ENCODE measurements at regions not wholly inside any gene's neighbourhood (a gene's known extent, or its start where the extent isn't known, plus 50 kb on each side); places are given as distances from the start of the nearest gene placed in this dataset.

DNA sequence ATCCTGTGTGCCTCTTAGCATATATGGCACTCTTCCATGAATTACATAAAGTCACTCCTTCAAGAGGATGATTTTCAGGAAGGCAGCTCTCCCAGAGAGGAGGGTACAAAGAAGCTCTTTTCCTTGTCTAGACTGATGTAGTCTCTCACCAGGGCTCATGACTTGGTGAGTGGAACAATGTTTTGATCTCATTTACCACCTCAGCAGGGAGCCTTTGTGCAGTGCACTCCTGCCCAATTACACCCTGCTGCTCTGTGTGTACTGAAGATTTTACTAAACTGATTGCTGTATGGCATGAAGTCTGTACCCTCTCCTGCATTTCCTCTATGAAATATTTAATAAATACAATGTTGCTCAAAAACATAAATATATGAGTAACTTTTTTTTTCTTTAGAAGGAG, 598.3 kb upstream of the HS3ST5 start:
- H3K4me1 ChIP-seq (replicated peaks in 1 of 2; ENCODE audit: control insufficient read depth in 2 of 2, insufficient read depth in 2 of 2, low read length in 2 of 2) = no peaks in the 10 kb centered on the region
- ATAC-seq (no peak), DNase-seq (ENCODE audit: extremely low read depth in 1 of 4, low spot score in 3 of 4) (no peak), FAIRE-seq (no peak)
- no TSS peak for BruUV-seq (replicated peaks)
- no peak for TF ChIP-seq CEBPB (tag; IDR thresholded peaks at IDR 0.05)
- no peak for TF ChIP-seq MTA2 (IDR thresholded peaks at IDR 0.05; ENCODE audit: low read depth)
- H4K20me1 ChIP-seq (replicated peaks; ENCODE audit: control insufficient read depth, insufficient read depth, low read length) = no peaks in the 10 kb centered on the region
- no peaks in the 10 kb centered on the region; the same call in 1 of the 2 replicates for H3K9me3 ChIP-seq (replicated peaks; ENCODE audit: control insufficient read depth, insufficient read depth, low read depth, low read length)
- H3K27ac ChIP-seq (ENCODE audit: extremely low read depth, low read depth, low read length) = no peak overlapping the region
- H3K36me3 ChIP-seq (ENCODE audit: control insufficient read depth, insufficient read depth, low read length) = no peaks in the 10 kb centered on the region
- intact Hi-C loops (cut with micrococcal nuclease) (no loop called here), in situ Hi-C loops (cut with MboI) (no loop called here)
- POLR2A ChIA-PET = no interaction called here
- CTCF ChIA-PET (ENCODE audit: low intra/inter-chr PET ratio) = no interaction called here
- no peak overlapping the region for H3K9ac ChIP-seq (ENCODE audit: insufficient read depth in 1 of 2, low read depth in 2 of 2, low read length in 2 of 2)
- H3K79me2 ChIP-seq (ENCODE audit: control insufficient read depth, insufficient read depth, low read length) = no peaks in the 10 kb centered on the region
- H3K4me3 ChIP-seq = no peak overlapping the region
- no peak overlapping the region for H3K4me2 ChIP-seq (ENCODE audit: insufficient read depth, low read length)
- H3K9me1 ChIP-seq (ENCODE audit: control insufficient read depth, insufficient read depth, low read length) = no peaks in the 10 kb centered on the region
- no peak overlapping the region for H2AFZ ChIP-seq (ENCODE audit: low read depth, low read length)
- H3K27me3 ChIP-seq (ENCODE audit: control insufficient read depth in 2 of 2, insufficient read depth in 2 of 2, low read length in 2 of 2) = no peaks in the 10 kb centered on the region

DNA sequence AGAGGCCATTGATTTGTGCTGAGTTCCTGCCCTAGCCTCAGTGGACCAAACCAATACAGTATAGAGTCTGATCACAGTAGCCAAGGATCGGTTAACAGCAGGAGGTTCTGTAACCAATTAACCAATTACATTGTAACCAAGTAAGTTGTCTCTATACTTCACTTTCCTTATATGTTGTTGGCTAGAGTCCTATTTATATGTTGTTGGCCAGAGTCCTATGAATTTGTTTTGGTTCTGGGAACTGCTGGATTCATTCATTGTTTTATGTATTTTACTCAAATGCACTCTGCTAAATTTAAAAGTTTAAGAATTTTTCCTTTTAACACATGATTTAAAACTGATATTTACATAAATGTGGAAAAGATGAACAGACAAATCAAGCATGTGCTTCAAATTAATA, 597.4 kb upstream of the HS3ST5 start:
- FAIRE-seq (no peak), ATAC-seq (no peak), DNase-seq (ENCODE audit: extremely low read depth in 1 of 4, low spot score in 3 of 4) (no peak)
- Histone ChIP-seq H3K9me3 (replicated peaks; ENCODE audit: control insufficient read depth, insufficient read depth, low read depth, low read length) (no peaks in the 10 kb centered on the region; the same call in 1 of the 2 replicates), H3K4me3 (no peak overlapping the region), H2AFZ (ENCODE audit: low read depth, low read length) (no peak overlapping the region), H3K4me2 (ENCODE audit: insufficient read depth, low read length) (no peak overlapping the region), H3K36me3 (ENCODE audit: control insufficient read depth, insufficient read depth, low read length) (no peaks in the 10 kb centered on the region), H3K4me1 (replicated peaks in 1 of 2; ENCODE audit: control insufficient read depth in 2 of 2, insufficient read depth in 2 of 2, low read length in 2 of 2) (no peaks in the 10 kb centered on the region), H3K27me3 (ENCODE audit: control insufficient read depth in 2 of 2, insufficient read depth in 2 of 2, low read length in 2 of 2) (no peaks in the 10 kb centered on the region), H3K79me2 (ENCODE audit: control insufficient read depth, insufficient read depth, low read length) (no peaks in the 10 kb centered on the region), H4K20me1 (replicated peaks; ENCODE audit: control insufficient read depth, insufficient read depth, low read length) (no peaks in the 10 kb centered on the region), H3K27ac (ENCODE audit: extremely low read depth, low read depth, low read length) (no peak overlapping the region), H3K9ac (ENCODE audit: insufficient read depth in 1 of 2, low read depth in 2 of 2, low read length in 2 of 2) (no peak overlapping the region), H3K9me1 (ENCODE audit: control insufficient read depth, insufficient read depth, low read length) (no peaks in the 10 kb centered on the region)
- ChIA-PET CTCF (ENCODE audit: low intra/inter-chr PET ratio) (no interaction called here), POLR2A (no interaction called here)
- BruUV-seq (replicated peaks) = no TSS peak
- TF ChIP-seq THRAP3 (IDR thresholded peaks at IDR 0.05; ENCODE audit: borderline replicate concordance) (no peak), FOXM1 (IDR thresholded peaks at IDR 0.05; ENCODE audit: low read depth) (no peak), FOXM1 (CRISPR knock-in tag; IDR thresholded peaks at IDR 0.05; ENCODE audit: low read depth) (no peak), HOXB6 (CRISPR knock-in tag; IDR thresholded peaks at IDR 0.05; ENCODE audit: borderline replicate concordance) (no peak), SIN3B (IDR thresholded peaks at IDR 0.05; ENCODE audit: low read depth) (no peak), NFIX (CRISPR knock-in tag; IDR thresholded peaks at IDR 0.05; ENCODE audit: low read depth) (no peak), EP400 (IDR thresholded peaks at IDR 0.05) (no peak), ZNF165 (CRISPR knock-in tag; IDR thresholded peaks at IDR 0.05; ENCODE audit: borderline replicate concordance) (no peak), ZNF197 (CRISPR knock-in tag; IDR thresholded peaks at IDR 0.05; ENCODE audit: low read depth) (no peak)
- TF ChIP-seq, protein P1, sequence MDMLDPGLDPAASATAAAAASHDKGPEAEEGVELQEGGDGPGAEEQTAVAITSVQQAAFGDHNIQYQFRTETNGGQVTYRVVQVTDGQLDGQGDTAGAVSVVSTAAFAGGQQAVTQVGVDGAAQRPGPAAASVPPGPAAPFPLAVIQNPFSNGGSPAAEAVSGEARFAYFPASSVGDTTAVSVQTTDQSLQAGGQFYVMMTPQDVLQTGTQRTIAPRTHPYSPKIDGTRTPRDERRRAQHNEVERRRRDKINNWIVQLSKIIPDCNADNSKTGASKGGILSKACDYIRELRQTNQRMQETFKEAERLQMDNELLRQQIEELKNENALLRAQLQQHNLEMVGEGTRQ (CRISPR knock-in tag; IDR thresholded peaks at IDR 0.05) = no peak
- TF ChIP-seq, protein P2, sequence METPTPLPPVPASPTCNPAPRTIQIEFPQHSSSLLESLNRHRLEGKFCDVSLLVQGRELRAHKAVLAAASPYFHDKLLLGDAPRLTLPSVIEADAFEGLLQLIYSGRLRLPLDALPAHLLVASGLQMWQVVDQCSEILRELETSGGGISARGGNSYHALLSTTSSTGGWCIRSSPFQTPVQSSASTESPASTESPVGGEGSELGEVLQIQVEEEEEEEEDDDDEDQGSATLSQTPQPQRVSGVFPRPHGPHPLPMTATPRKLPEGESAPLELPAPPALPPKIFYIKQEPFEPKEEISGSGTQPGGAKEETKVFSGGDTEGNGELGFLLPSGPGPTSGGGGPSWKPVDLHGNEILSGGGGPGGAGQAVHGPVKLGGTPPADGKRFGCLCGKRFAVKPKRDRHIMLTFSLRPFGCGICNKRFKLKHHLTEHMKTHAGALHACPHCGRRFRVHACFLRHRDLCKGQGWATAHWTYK (CRISPR knock-in tag; IDR thresholded peaks at IDR 0.05) = no peak
- TF ChIP-seq, protein P3, sequence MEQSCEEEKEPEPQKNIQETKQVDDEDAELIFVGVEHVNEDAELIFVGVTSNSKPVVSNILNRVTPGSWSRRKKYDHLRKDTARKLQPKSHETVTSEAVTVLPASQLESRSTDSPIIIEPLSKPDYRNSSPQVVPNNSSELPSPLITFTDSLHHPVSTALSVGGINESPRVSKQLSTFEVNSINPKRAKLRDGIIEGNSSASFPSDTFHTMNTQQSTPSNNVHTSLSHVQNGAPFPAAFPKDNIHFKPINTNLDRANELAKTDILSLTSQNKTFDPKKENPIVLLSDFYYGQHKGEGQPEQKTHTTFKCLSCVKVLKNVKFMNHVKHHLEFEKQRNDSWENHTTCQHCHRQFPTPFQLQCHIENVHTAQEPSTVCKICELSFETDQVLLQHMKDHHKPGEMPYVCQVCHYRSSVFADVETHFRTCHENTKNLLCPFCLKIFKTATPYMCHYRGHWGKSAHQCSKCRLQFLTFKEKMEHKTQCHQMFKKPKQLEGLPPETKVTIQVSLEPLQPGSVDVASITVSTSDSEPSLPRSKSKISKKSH (CRISPR knock-in tag; IDR thresholded peaks at IDR 0.05) = no peak
- in situ Hi-C loops (cut with MboI) (no loop called here), intact Hi-C loops (cut with micrococcal nuclease) (no loop called here)
- 0% methylated on average over 1 of the region's 1 CpG for WGBS (ENCODE audit: insufficient coverage, low coverage, missing lambda C conversion rate)

Measured in K562 (cell line).